ENCODE measurements at regions not wholly inside any gene's neighbourhood (a gene's known extent, or its start where the extent isn't known, plus 50 kb on each side); places are given as distances from the start of the nearest gene placed in this dataset.

- TF ChIP-seq EP300 (IDR thresholded peaks at IDR 0.05; ENCODE audit: low read depth), result no peak
- TF ChIP-seq, protein P1, sequence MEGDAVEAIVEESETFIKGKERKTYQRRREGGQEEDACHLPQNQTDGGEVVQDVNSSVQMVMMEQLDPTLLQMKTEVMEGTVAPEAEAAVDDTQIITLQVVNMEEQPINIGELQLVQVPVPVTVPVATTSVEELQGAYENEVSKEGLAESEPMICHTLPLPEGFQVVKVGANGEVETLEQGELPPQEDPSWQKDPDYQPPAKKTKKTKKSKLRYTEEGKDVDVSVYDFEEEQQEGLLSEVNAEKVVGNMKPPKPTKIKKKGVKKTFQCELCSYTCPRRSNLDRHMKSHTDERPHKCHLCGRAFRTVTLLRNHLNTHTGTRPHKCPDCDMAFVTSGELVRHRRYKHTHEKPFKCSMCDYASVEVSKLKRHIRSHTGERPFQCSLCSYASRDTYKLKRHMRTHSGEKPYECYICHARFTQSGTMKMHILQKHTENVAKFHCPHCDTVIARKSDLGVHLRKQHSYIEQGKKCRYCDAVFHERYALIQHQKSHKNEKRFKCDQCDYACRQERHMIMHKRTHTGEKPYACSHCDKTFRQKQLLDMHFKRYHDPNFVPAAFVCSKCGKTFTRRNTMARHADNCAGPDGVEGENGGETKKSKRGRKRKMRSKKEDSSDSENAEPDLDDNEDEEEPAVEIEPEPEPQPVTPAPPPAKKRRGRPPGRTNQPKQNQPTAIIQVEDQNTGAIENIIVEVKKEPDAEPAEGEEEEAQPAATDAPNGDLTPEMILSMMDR (IDR thresholded peaks at IDR 0.05), result no peak
- TF ChIP-seq POLR2A (IDR thresholded peaks at IDR 0.05), result no peak
These were observed 444.9 kb upstream of the PKN2 start for GRCh38 chr1:88239205-88239604.
